ENCODE measurements at regions not wholly inside any gene's neighbourhood (a gene's known extent, or its start where the extent isn't known, plus 50 kb on each side); places are given as distances from the start of the nearest gene placed in this dataset.
A peak's percentile ranks its signal among the peaks of the same experiment; 100 is the strongest.

DNA sequence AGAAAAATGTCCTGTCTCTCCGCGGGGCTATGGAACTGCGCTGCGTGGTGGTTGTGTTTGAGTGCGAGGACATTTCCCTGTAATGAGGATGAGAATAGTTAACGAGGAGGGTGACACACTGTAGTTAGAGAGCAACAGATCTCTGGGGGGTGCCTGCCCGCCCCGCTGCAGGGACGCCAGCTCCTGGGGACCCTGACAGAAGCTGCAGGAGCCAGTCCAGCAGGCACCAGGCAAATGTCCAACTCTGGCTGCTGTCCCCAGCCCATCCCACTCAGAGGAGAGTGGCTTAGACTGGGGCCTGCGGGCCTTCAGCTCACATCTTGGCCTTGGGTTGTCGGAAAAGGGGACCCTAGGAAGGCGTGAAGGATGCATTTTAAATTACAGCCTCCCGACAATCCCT is 92.9 kb upstream of the FOXP4 start:
- Histone ChIP-seq H3K27ac (no peak overlapping the region), H3K27me3 (no peaks in the 10 kb centered on the region), H3K9me3 (no peaks in the 10 kb centered on the region), H3K4me3 (no peak overlapping the region), H3K4me1 (peaks cover 0 to 14% (median 6%) of the 10 kb centered on the region in 4 donors), H3K36me3 (no peaks in the 10 kb centered on the region)
- ATAC-seq (no peak), DNase-seq (no peak)
- intact Hi-C loops (cut with DNase I): no loop called here
- no CpG with 5 or more reads among the region's 13 CpGs for WGBS (ENCODE audit: insufficient coverage, low coverage, low lambda C conversion rate, missing lambda C conversion rate)
- TF ChIP-seq POLR2A (IDR thresholded peaks at IDR 0.05): no peak
- TF ChIP-seq, protein P1, sequence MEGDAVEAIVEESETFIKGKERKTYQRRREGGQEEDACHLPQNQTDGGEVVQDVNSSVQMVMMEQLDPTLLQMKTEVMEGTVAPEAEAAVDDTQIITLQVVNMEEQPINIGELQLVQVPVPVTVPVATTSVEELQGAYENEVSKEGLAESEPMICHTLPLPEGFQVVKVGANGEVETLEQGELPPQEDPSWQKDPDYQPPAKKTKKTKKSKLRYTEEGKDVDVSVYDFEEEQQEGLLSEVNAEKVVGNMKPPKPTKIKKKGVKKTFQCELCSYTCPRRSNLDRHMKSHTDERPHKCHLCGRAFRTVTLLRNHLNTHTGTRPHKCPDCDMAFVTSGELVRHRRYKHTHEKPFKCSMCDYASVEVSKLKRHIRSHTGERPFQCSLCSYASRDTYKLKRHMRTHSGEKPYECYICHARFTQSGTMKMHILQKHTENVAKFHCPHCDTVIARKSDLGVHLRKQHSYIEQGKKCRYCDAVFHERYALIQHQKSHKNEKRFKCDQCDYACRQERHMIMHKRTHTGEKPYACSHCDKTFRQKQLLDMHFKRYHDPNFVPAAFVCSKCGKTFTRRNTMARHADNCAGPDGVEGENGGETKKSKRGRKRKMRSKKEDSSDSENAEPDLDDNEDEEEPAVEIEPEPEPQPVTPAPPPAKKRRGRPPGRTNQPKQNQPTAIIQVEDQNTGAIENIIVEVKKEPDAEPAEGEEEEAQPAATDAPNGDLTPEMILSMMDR (IDR thresholded peaks at IDR 0.05): no peak

DNA sequence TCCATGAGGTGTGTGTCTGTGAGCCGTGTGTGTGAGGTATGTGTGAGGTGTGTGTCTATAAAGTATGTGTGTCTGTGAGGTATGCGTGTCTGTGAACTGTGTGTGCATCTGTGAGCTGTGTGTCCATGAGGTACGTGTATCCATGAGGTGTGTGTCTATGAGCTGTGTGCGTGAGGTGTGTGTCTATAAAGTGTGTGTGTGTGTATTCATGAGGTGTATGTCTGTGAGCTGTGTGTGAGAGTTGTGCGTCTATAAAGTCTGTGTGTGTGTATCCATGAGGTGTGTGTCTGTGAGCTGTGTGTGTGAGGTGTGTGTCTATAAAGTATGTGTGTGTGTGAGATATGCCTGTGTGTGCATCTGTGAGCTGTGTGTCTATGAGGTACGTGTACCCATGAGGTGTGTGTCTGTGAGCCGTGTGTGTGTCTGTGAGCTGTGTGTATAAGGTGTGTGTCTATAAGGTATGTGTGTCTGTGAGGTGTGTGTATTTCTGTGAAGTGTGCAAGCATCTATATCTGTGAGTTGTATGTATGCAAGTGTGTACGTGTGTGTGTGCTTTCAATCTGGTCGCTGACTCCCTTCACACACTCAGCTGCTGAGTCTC is 91.9 kb upstream of the FOXP4 start:
- WGBS (ENCODE audit: insufficient coverage, low coverage, low lambda C conversion rate, missing lambda C conversion rate): 83% methylated on average over 7 of the region's 9 CpGs
- TF ChIP-seq POLR2A (IDR thresholded peaks at IDR 0.05): no peak
- TF ChIP-seq, protein P1 (IDR thresholded peaks at IDR 0.05): no peak

DNA sequence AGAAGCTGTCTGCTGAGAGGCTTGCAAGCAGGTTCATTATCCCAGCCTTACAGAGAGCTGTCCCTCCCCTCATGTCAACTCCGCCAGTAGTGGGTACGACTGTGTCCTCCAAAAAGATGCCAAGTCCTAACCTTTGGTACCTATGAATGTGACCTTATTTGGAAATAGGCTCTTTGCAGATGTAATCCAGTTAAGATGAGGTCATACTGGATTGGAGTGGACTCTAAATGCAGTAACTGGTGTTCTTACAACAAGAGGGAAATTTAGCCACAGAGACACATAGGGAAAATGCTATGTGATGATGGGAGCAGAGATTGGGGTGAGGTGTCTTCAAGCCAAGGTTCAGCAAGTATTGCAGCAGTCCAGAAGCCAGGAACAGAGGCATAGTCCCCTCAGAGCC is 90.8 kb upstream of the FOXP4 start:
- intact Hi-C loops (cut with DNase I): no loop called here
- H3K4me3 ChIP-seq: no peak overlapping the region
- H3K27me3 ChIP-seq: no peaks in the 10 kb centered on the region
- H3K36me3 ChIP-seq: no peaks in the 10 kb centered on the region
- no peaks in the 10 kb centered on the region for H3K9me3 ChIP-seq
- peak in 1 of 4 donors; percentile 51 for ATAC-seq
- WGBS (ENCODE audit: insufficient coverage, low coverage, low lambda C conversion rate, missing lambda C conversion rate): 21% methylated on average over 2 of the region's 2 CpGs
- no peak overlapping the region for H3K27ac ChIP-seq
- H3K4me1 ChIP-seq: no peaks in the 10 kb centered on the region
- no peak for DNase-seq
- TF ChIP-seq POLR2A (IDR thresholded peaks at IDR 0.05): no peak
- TF ChIP-seq, protein P1 (IDR thresholded peaks at IDR 0.05): no peak

More for the DNA sequence above, 91.9 kb upstream of the FOXP4 start:
- ATAC-seq (no peak), DNase-seq (no peak)
- intact Hi-C loops (cut with DNase I): no loop called here
- no peak overlapping the region for H3K4me3 ChIP-seq
- peaks cover 0 to 10% (median 6%) of the 10 kb centered on the region in 4 donors for H3K4me1 ChIP-seq
- no peak overlapping the region for H3K27ac ChIP-seq
- H3K27me3 ChIP-seq: no peaks in the 10 kb centered on the region
- no peaks in the 10 kb centered on the region for H3K9me3 ChIP-seq
- no peaks in the 10 kb centered on the region for H3K36me3 ChIP-seq

DNA sequence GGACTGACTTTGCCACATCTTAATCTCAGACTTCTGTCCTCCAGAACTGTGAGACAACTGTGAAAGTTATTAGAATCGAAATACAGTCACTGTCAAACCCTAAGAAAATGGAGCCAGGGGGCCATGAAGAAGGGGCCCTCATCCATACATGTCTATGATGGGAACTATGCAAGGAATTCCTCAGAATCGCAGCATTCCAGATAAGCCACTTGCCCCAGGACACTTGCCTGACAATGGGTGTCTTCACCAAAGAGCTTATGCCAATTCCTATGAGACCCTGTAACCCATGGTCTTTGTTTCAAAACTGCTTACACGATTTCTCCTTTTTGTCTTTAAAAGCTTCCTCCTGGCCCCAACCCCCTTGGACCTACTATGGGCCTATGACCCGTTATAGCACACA is 90.4 kb upstream of the FOXP4 start:
- Histone ChIP-seq H3K9me3 (no peaks in the 10 kb centered on the region), H3K27ac (no peak overlapping the region), H3K36me3 (no peaks in the 10 kb centered on the region), H3K27me3 (no peaks in the 10 kb centered on the region), H3K4me3 (no peak overlapping the region), H3K4me1 (no peaks in the 10 kb centered on the region)
- intact Hi-C loops (cut with DNase I): no loop called here
- ATAC-seq: no peak
- TF ChIP-seq POLR2A (IDR thresholded peaks at IDR 0.05): no peak
- TF ChIP-seq, protein P1 (IDR thresholded peaks at IDR 0.05): no peak
- DNase-seq: no peak
- 72% methylated on average over 4 of the region's 4 CpGs for WGBS (ENCODE audit: insufficient coverage, low coverage, low lambda C conversion rate, missing lambda C conversion rate)

DNA sequence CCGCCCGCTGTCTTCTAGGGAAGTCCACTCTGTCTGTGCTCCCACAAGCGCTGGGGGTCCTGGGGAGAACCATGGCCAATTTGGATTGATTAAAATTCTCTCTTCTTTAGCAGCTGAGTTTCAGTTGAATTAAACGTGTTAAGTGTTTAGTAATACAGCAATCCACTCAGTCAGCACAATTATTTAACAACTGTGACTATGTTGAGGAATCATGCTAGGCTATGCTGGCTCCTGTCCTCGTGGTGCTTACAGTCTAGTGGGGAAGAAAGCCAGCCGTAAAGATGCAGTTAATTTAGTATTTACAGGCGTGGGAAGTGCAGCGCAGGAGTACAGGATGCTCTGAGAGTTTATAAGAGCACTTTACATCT is 88.9 kb upstream of the FOXP4 start:
- DNase-seq: no peak
- WGBS (ENCODE audit: insufficient coverage, low coverage, low lambda C conversion rate, missing lambda C conversion rate): 59% methylated on average over 5 of the region's 8 CpGs
- Histone ChIP-seq H3K27ac (no peak overlapping the region), H3K9me3 (no peaks in the 10 kb centered on the region), H3K36me3 (no peaks in the 10 kb centered on the region), H3K27me3 (no peaks in the 10 kb centered on the region), H3K4me1 (no peaks in the 10 kb centered on the region), H3K4me3 (no peak overlapping the region)
- TF ChIP-seq POLR2A (IDR thresholded peaks at IDR 0.05): no peak
- TF ChIP-seq, protein P1 (IDR thresholded peaks at IDR 0.05): no peak
- intact Hi-C loops (cut with DNase I): no loop called here
- no peak for ATAC-seq
